ENCODE measurements at regions not wholly inside any gene's neighbourhood (a gene's known extent, or its start where the extent isn't known, plus 50 kb on each side); places are given as distances from the start of the nearest gene placed in this dataset.

GRCh38 chr7:69126896-69127479, 471.3 kb upstream of the AUTS2 start:
- no peak for DNase-seq

GRCh38 chr7:69129524-69129923, 468.8 kb upstream of the AUTS2 start:
- no peak for DNase-seq

- DNase-seq: no peak
These were observed 468.3 kb upstream of the AUTS2 start for GRCh38 chr7:69129951-69130350.

- DNase-seq: no peak
These were observed 467.9 kb upstream of the AUTS2 start for GRCh38 chr7:69130396-69130795.

GRCh38 chr7:69134316-69134715, 464.0 kb upstream of the AUTS2 start:
- DNase-seq: no peak

- DNase-seq: no peak
These were observed 450.6 kb upstream of the AUTS2 start for GRCh38 chr7:69147631-69148030.

- no peak for DNase-seq
These were observed 448.2 kb upstream of the AUTS2 start for GRCh38 chr7:69149804-69150782.

- DNase-seq: no peak
These were observed 435.9 kb upstream of the AUTS2 start for GRCh38 chr7:69162326-69162725.

- DNase-seq: no peak
These were observed 435.2 kb upstream of the AUTS2 start for GRCh38 chr7:69162931-69163670.

GRCh38 chr7:69166979-69167516, 431.2 kb upstream of the AUTS2 start:
- DNase-seq: no peak

- DNase-seq: no peak
These were observed 428.9 kb upstream of the AUTS2 start for GRCh38 chr7:69169386-69169785.

GRCh38 chr7:69172357-69173077, 425.8 kb upstream of the AUTS2 start:
- no peak for DNase-seq

GRCh38 chr7:69173341-69173740, 424.9 kb upstream of the AUTS2 start:
- no peak for DNase-seq

- DNase-seq: no peak
These were observed 424.4 kb upstream of the AUTS2 start for GRCh38 chr7:69173846-69174245.

GRCh38 chr7:69176841-69177240, 421.4 kb upstream of the AUTS2 start:
- no peak for DNase-seq

GRCh38 chr7:69177461-69177861, 420.8 kb upstream of the AUTS2 start:
- no peak for DNase-seq

GRCh38 chr7:69177941-69178494, 420.3 kb upstream of the AUTS2 start:
- no peak for DNase-seq

GRCh38 chr7:69180662-69181061, 417.6 kb upstream of the AUTS2 start:
- DNase-seq: no peak

GRCh38 chr7:69182596-69183467, 415.4 kb upstream of the AUTS2 start:
- DNase-seq: no peak

- no peak for DNase-seq
These were observed 413.9 kb upstream of the AUTS2 start for GRCh38 chr7:69184339-69184738.

- DNase-seq: no peak
These were observed 413.1 kb upstream of the AUTS2 start for GRCh38 chr7:69185170-69185569.

All from CD4-positive, alpha-beta T cell treated with Interferon alpha-2 for 1 hour (primary cell).